ENCODE measurements at regions not wholly inside any gene's neighbourhood (a gene's known extent, or its start where the extent isn't known, plus 50 kb on each side); places are given as distances from the start of the nearest gene placed in this dataset.

GRCh38 chr13:107842562-107843180 is 372.7 kb downstream of the LIG4 start:
- TF ChIP-seq CTCF (IDR thresholded peaks at IDR 0.05; ENCODE audit: extremely low read depth in 1 of 2, insufficient read depth in 1 of 2, low read depth in 1 of 2, low read length in 2 of 2), result no peak
- peak; percentile 12 for TF ChIP-seq FOS (IDR thresholded peaks at IDR 0.05; ENCODE audit: borderline replicate concordance, insufficient read depth, low read length)
- TF ChIP-seq MYC (IDR thresholded peaks at IDR 0.05; ENCODE audit: low read depth, low read length), result no peak
- TF ChIP-seq EZH2 (IDR thresholded peaks at IDR 0.05; ENCODE audit: borderline replicate concordance, low read depth, low read length, severe bottlenecking), result no peak
